ENCODE measurements at regions not wholly inside any gene's neighbourhood (a gene's known extent, or its start where the extent isn't known, plus 50 kb on each side); places are given as distances from the start of the nearest gene placed in this dataset.

DNA sequence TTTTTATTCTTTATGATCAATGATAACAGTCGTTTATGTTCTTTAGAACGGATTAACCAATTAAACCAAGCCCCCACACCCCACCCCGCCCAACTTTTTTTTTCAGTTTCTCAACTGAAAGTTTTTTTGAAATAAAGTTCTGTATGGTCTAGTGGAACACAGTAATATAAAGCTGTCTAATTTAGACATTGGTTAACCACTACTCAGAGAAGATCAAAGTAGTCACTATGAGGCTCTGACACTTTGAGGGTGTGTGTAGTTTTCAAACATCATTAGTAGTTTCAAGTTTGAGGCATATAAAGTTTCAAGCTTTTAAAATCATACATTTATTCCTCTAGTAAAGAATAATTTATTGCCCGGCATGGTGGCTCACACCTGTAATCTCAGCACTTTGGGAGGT lies 413.2 kb downstream of the EFNB2 start:
- no peak for TF ChIP-seq EZH2 (IDR thresholded peaks at IDR 0.05; ENCODE audit: low read length, missing control alignments)
- TF ChIP-seq, protein P1, sequence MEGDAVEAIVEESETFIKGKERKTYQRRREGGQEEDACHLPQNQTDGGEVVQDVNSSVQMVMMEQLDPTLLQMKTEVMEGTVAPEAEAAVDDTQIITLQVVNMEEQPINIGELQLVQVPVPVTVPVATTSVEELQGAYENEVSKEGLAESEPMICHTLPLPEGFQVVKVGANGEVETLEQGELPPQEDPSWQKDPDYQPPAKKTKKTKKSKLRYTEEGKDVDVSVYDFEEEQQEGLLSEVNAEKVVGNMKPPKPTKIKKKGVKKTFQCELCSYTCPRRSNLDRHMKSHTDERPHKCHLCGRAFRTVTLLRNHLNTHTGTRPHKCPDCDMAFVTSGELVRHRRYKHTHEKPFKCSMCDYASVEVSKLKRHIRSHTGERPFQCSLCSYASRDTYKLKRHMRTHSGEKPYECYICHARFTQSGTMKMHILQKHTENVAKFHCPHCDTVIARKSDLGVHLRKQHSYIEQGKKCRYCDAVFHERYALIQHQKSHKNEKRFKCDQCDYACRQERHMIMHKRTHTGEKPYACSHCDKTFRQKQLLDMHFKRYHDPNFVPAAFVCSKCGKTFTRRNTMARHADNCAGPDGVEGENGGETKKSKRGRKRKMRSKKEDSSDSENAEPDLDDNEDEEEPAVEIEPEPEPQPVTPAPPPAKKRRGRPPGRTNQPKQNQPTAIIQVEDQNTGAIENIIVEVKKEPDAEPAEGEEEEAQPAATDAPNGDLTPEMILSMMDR (conservative IDR thresholded peaks at IDR 0.05 in 1 of 2, IDR thresholded peaks at IDR 0.05 in 1 of 2; ENCODE audit: low read depth in 1 of 2, low read length in 2 of 2) = no peak
- H3K9ac ChIP-seq (ENCODE audit: insufficient read depth, low read length) = no peak overlapping the region
- no peaks in the 10 kb centered on the region for H3K9me3 ChIP-seq (ENCODE audit: control insufficient read depth, insufficient read depth, low read depth, low read length)
- no peak overlapping the region for H2AFZ ChIP-seq (ENCODE audit: low read length)
- DNase-seq (ENCODE audit: low read depth in 2 of 2) = no peak
- H3K27ac ChIP-seq (ENCODE audit: insufficient read depth, low read length) = no peak overlapping the region
- H3K4me3 ChIP-seq (replicated peaks in 1 of 4; ENCODE audit: control extremely low read depth in 1 of 4, insufficient read depth in 1 of 4, low read depth in 3 of 4, low read length in 4 of 4) = no peak overlapping the region
- no peaks in the 10 kb centered on the region for H4K20me1 ChIP-seq (ENCODE audit: control insufficient read depth, extremely low read depth, insufficient read depth, low read length)
- H3K27me3 ChIP-seq (ENCODE audit: control insufficient read depth, insufficient read depth, low read length) = no peaks in the 10 kb centered on the region
- H3K36me3 ChIP-seq (ENCODE audit: control insufficient read depth, insufficient read depth, low read length) = no peaks in the 10 kb centered on the region
- peaks cover 3% of the 10 kb centered on the region for H3K4me1 ChIP-seq (ENCODE audit: control insufficient read depth, extremely low read depth, insufficient read depth, low read length)
- H3K4me2 ChIP-seq (ENCODE audit: extremely low read depth, insufficient read depth, low read length) = no peak overlapping the region
- no peaks in the 10 kb centered on the region for H3K79me2 ChIP-seq (ENCODE audit: control insufficient read depth, insufficient read depth, low read length)

DNA sequence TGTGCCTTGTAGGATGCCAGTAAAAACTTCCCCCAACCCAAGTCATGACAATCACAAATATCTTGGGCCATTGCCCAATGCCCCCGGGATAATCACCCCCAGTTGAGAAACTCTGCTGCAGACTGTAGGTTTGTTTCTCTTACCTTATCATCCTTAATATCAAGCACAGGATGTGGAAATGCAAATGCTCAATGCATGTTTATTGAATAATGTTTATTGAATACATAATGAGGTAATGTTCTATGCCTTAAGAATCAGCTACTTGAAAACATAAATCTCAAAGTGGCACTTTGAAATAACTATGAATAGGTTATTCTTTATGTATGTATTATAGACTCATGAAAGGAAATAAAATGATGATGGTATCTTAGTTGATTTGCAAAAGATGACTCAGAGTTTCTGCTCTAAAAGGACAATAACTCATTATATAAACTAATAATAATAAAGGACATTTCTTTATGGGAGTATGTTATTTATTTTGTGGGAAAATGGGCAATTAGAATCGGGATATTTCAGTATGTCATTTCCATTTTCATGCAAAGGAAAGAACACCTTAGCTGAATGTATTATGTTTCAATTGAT lies 414.2 kb downstream of the EFNB2 start:
- H3K36me3 ChIP-seq (ENCODE audit: control insufficient read depth, insufficient read depth, low read length) = no peaks in the 10 kb centered on the region
- H3K27ac ChIP-seq (ENCODE audit: insufficient read depth, low read length) = no peak overlapping the region
- H3K27me3 ChIP-seq (ENCODE audit: control insufficient read depth, insufficient read depth, low read length) = no peaks in the 10 kb centered on the region
- DNase-seq (ENCODE audit: low read depth in 2 of 2) = no peak
- no peaks in the 10 kb centered on the region for H3K79me2 ChIP-seq (ENCODE audit: control insufficient read depth, insufficient read depth, low read length)
- no peak overlapping the region for H3K4me3 ChIP-seq (replicated peaks in 1 of 4; ENCODE audit: control extremely low read depth in 1 of 4, insufficient read depth in 1 of 4, low read depth in 3 of 4, low read length in 4 of 4)
- no peaks in the 10 kb centered on the region for H3K9me3 ChIP-seq (ENCODE audit: control insufficient read depth, insufficient read depth, low read depth, low read length)
- H2AFZ ChIP-seq (ENCODE audit: low read length) = no peak overlapping the region
- TF ChIP-seq, protein P1 (conservative IDR thresholded peaks at IDR 0.05 in 1 of 2, IDR thresholded peaks at IDR 0.05 in 1 of 2; ENCODE audit: low read depth in 1 of 2, low read length in 2 of 2) = no peak
- no peak for TF ChIP-seq EZH2 (IDR thresholded peaks at IDR 0.05; ENCODE audit: low read length, missing control alignments)
- H3K4me2 ChIP-seq (ENCODE audit: extremely low read depth, insufficient read depth, low read length) = no peak overlapping the region
- H3K4me1 ChIP-seq (ENCODE audit: control insufficient read depth, extremely low read depth, insufficient read depth, low read length) = peaks cover 3% of the 10 kb centered on the region
- no peaks in the 10 kb centered on the region for H4K20me1 ChIP-seq (ENCODE audit: control insufficient read depth, extremely low read depth, insufficient read depth, low read length)
- H3K9ac ChIP-seq (ENCODE audit: insufficient read depth, low read length) = no peak overlapping the region

DNA sequence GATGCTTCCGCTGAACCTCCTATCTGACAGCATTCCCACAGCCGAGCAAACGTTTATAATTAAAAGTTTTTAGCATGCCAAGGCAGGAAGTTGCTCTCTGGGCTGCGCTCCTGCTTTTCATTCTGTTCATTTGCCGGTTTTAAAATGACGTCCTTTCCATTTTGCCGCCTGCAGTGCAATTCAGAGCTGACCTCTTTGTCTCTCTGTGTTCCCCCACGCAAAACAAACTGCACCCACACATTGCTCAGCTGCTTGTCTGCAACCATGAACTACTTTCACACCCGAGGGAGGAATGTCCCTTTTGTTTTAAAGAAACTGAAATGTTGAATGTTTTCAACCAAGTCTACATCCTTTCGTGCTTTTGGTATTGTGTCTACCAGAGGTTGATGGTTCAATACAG lies 416.5 kb downstream of the EFNB2 start:
- Histone ChIP-seq H3K4me1 (ENCODE audit: control insufficient read depth, extremely low read depth, insufficient read depth, low read length) (peaks cover 3% of the 10 kb centered on the region), H3K9me3 (ENCODE audit: control insufficient read depth, insufficient read depth, low read depth, low read length) (no peaks in the 10 kb centered on the region), H2AFZ (ENCODE audit: low read length) (peak overlapping the region; percentile 62), H3K27me3 (ENCODE audit: control insufficient read depth, insufficient read depth, low read length) (no peaks in the 10 kb centered on the region), H3K27ac (ENCODE audit: insufficient read depth, low read length) (no peak overlapping the region), H4K20me1 (ENCODE audit: control insufficient read depth, extremely low read depth, insufficient read depth, low read length) (no peaks in the 10 kb centered on the region), H3K9ac (ENCODE audit: insufficient read depth, low read length) (no peak overlapping the region), H3K4me3 (replicated peaks in 1 of 4; ENCODE audit: control extremely low read depth in 1 of 4, insufficient read depth in 1 of 4, low read depth in 3 of 4, low read length in 4 of 4) (no peak overlapping the region), H3K36me3 (ENCODE audit: control insufficient read depth, insufficient read depth, low read length) (no peaks in the 10 kb centered on the region), H3K79me2 (ENCODE audit: control insufficient read depth, insufficient read depth, low read length) (no peaks in the 10 kb centered on the region), H3K4me2 (ENCODE audit: extremely low read depth, insufficient read depth, low read length) (peak overlapping the region; percentile 59)
- TF ChIP-seq, protein P1 (conservative IDR thresholded peaks at IDR 0.05 in 1 of 2, IDR thresholded peaks at IDR 0.05 in 1 of 2; ENCODE audit: low read depth in 1 of 2, low read length in 2 of 2) = no peak
- no peak for TF ChIP-seq EZH2 (IDR thresholded peaks at IDR 0.05; ENCODE audit: low read length, missing control alignments)
- DNase-seq (ENCODE audit: low read depth in 2 of 2) = peak in 1 of 2 donors; percentile 61
